Mesothelial cell of epicardium (in vitro differentiated cells): ENCODE measurements at regions not wholly inside any gene's neighbourhood (a gene's known extent, or its start where the extent isn't known, plus 50 kb on each side); places are given as distances from the start of the nearest gene placed in this dataset.
"Not testable (repeated sequence)": the region's sequence is repeated elsewhere in the genome, so short reads cannot be mapped to it uniquely, and the experiment has no call there.

Experiments used
- DNase-seq, 2 experiments: peaks; one replicate each; pipeline ENCODE4 v3.0.0; 2021; ENCODE audit warnings: low spot score in 2 of 2; ENCODE audit not compliant: unreplicated experiment in 2 of 2
- H3K27ac Mint-ChIP-seq: 2 replicates; pipeline ENCODE4 v1.8.0; 2021; ENCODE audit warnings: mixed read lengths
- H3K27me3 Mint-ChIP-seq: 2 replicates; pipeline ENCODE4 v1.8.0; 2021; ENCODE audit warnings: low read depth, mixed read lengths
- H3K36me3 Mint-ChIP-seq: 2 replicates; pipeline ENCODE4 v1.8.0; 2021; ENCODE audit warnings: mixed read lengths
- H3K4me1 Mint-ChIP-seq: 2 replicates; pipeline ENCODE4 v1.8.0; 2021; ENCODE audit warnings: mixed read lengths
- H3K4me3 Mint-ChIP-seq: 2 replicates; pipeline ENCODE4 v1.8.0; 2021; ENCODE audit warnings: mild to moderate bottlenecking, moderate library complexity, mixed read lengths
- H3K9me3 Mint-ChIP-seq: 2 replicates; pipeline ENCODE4 v1.8.0; 2021; ENCODE audit warnings: mixed read lengths
- TF ChIP-seq, protein P1 (sequence below): fragments of 200-600 bp; sonication (generic); IDR thresholded peaks from one replicate; pipeline ENCODE4 v1.5.0; 2021; ENCODE audit warnings: antibody characterized with exemption; ENCODE audit not compliant: unreplicated experiment

DNA sequence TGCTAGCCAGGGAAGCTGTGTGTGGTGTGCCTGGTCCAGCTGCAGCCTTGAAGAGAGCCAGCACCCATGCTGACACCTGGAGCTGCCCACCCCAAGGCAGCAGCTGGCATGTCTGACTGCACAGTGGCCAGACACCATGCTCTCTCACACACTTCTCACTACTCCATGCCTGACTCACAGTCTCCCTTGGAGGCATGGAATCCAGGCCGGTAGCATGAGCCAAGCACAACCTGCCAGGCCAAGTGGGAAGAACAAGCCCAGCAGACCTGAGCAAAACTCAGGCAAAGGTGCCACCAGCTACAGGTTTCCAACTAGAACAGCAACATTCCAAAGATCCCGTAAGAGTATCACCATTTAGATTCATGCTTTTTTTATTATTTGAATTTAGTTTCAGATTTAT is 625.3 kb upstream of the LRRTM4 start:
- Mint-ChIP-seq H3K4me3 (no peak overlapping the region), H3K4me1 (no peaks in the 10 kb centered on the region), H3K36me3 (no peaks in the 10 kb centered on the region), H3K27ac (no peak overlapping the region), H3K9me3 (no peaks in the 10 kb centered on the region), H3K27me3 (no peaks in the 10 kb centered on the region)
- TF ChIP-seq, protein P1, sequence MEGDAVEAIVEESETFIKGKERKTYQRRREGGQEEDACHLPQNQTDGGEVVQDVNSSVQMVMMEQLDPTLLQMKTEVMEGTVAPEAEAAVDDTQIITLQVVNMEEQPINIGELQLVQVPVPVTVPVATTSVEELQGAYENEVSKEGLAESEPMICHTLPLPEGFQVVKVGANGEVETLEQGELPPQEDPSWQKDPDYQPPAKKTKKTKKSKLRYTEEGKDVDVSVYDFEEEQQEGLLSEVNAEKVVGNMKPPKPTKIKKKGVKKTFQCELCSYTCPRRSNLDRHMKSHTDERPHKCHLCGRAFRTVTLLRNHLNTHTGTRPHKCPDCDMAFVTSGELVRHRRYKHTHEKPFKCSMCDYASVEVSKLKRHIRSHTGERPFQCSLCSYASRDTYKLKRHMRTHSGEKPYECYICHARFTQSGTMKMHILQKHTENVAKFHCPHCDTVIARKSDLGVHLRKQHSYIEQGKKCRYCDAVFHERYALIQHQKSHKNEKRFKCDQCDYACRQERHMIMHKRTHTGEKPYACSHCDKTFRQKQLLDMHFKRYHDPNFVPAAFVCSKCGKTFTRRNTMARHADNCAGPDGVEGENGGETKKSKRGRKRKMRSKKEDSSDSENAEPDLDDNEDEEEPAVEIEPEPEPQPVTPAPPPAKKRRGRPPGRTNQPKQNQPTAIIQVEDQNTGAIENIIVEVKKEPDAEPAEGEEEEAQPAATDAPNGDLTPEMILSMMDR: no peak
- DNase-seq: no peak

DNA sequence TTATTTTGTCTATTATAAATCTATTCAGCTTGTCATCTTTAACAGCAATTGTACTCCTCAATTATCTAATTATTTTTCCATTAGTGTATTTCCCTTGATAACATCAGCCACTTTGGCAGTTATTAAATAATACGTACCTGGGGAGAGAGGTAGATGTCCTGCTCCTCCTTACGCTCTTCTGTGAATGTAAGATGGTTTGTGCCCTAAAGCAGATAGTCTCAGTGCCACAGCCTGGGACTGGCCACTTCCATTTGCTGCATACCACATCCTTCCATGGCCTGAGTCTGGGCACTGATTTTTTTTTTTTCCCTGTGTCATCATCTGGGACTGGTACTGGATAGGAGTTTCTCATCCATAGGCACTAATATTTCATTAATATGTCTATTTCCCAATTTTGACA is 632.4 kb upstream of the LRRTM4 start:
- no peaks in the 10 kb centered on the region for H3K9me3 Mint-ChIP-seq
- H3K4me1 Mint-ChIP-seq: no peaks in the 10 kb centered on the region
- H3K4me3 Mint-ChIP-seq: no peak overlapping the region
- TF ChIP-seq, protein P1: no peak
- no peaks in the 10 kb centered on the region for H3K36me3 Mint-ChIP-seq
- no peak for DNase-seq
- no peak overlapping the region for H3K27ac Mint-ChIP-seq
- no peaks in the 10 kb centered on the region for H3K27me3 Mint-ChIP-seq

DNA sequence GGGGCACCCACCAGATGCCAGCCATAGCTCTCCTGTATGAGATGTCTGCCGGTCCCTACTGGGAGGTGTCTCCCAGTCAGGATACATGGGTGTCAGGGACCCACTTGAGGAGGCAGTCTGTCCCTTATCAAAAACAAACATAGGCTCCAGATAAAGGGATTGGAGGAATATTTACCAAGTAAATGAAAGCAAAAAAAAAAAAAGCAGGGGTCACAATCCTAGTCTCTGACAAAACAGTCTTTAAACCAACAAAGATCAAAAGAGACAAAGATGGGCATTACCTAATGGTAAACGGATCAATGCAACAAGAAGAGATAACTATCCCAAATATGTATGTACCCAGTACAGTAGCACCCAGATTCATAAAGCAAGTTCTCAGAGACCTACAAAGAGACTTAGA is 640.0 kb upstream of the LRRTM4 start:
- no peak for DNase-seq
- Mint-ChIP-seq H3K27me3 (no peaks in the 10 kb centered on the region), H3K27ac (no peak overlapping the region), H3K4me1 (no peaks in the 10 kb centered on the region), H3K4me3 (no peak overlapping the region), H3K9me3 (peaks cover 14% of the 10 kb centered on the region), H3K36me3 (no peaks in the 10 kb centered on the region)
- TF ChIP-seq, protein P1: no peak

DNA sequence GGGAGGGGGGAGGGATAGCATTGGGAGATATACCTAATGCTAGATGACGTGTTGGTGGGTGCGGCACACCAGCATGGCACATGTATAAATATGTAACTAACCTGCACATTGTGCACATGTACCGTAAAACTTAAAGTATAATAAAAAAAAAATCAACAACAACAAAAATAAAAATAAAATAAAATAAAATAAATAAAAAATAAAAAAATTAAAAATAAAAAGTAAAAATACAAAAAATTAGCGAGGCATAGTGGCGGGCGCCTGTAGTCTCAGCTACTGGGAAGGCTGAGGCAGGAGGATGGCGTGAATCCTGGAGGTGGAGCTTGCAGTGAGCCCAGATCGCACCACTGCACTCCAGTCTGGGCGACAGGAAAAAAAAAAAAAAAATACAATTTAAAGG is 650.0 kb upstream of the LRRTM4 start:
- H3K9me3 Mint-ChIP-seq, DNase-seq, H3K4me3 Mint-ChIP-seq, H3K36me3 Mint-ChIP-seq, H3K27ac Mint-ChIP-seq, H3K4me1 Mint-ChIP-seq, H3K27me3 Mint-ChIP-seq: not testable (repeated sequence)

DNA sequence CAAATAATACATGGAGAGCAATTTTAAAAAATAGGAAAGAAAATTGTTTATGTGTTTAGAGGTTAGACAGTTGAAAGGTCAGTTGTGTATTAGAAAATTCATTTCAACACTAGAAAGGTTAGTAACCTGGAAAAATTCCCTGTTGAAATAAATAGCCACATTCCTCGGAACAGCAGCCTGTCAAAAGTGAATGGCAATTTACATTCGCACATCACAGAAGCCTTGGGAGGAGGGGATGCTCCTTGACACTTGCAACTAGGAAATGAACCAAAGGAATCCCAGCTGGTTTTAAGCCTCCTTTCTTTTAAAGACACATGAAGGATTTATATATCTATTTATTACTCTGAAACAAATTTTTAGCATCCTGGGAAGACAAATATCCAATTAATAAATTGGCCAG is 653.5 kb upstream of the LRRTM4 start:
- Mint-ChIP-seq H3K4me3 (no peak overlapping the region), H3K9me3 (peaks cover 3% of the 10 kb centered on the region), H3K36me3 (no peaks in the 10 kb centered on the region), H3K27ac (no peak overlapping the region), H3K27me3 (no peaks in the 10 kb centered on the region), H3K4me1 (no peaks in the 10 kb centered on the region)
- DNase-seq: no peak
- TF ChIP-seq, protein P1: no peak

DNA sequence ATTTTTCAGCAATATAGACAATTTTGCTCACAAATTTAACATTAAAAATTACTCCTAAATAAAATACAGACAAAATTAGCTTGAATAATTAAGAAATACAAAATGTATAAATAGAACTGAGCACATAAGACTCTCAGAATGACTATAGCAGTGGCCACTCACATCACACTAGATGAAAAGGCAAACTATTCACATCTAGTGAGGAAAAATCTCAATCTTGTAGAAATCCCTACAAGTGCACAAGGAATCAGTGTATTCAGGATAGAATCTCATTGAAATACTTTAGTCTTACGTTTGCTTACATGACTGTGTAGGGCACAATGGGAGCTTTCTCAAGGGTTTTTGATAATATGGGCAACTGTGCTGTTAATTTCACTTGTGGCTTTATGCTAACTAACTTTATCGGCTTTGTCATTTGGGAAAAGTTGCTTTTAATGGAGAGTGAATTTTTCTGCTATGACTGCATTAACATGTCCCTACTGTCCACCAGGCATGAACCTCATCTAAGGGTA is 678.9 kb upstream of the LRRTM4 start:
- no peak overlapping the region for H3K4me3 Mint-ChIP-seq
- no peaks in the 10 kb centered on the region for H3K4me1 Mint-ChIP-seq
- peaks cover 4% of the 10 kb centered on the region for H3K9me3 Mint-ChIP-seq
- no peak for DNase-seq
- no peaks in the 10 kb centered on the region for H3K36me3 Mint-ChIP-seq
- no peaks in the 10 kb centered on the region for H3K27me3 Mint-ChIP-seq
- H3K27ac Mint-ChIP-seq: no peak overlapping the region
- TF ChIP-seq, protein P1: no peak
